ENCODE measurements at regions not wholly inside any gene's neighbourhood (a gene's known extent, or its start where the extent isn't known, plus 50 kb on each side); places are given as distances from the start of the nearest gene placed in this dataset.

- TF ChIP-seq CTCF (IDR thresholded peaks at IDR 0.05; ENCODE audit: extremely low read depth in 1 of 2, insufficient read depth in 1 of 2, low read depth in 1 of 2, low read length in 2 of 2): no peak
- TF ChIP-seq MAX (IDR thresholded peaks at IDR 0.05; ENCODE audit: insufficient read depth, insufficient read length): no peak
- TF ChIP-seq FOS (IDR thresholded peaks at IDR 0.05; ENCODE audit: borderline replicate concordance, insufficient read depth, low read length): no peak
- TF ChIP-seq JUN (IDR thresholded peaks at IDR 0.05; ENCODE audit: borderline replicate concordance, insufficient read depth, insufficient read length, low read depth): no peak
- TF ChIP-seq MYC (IDR thresholded peaks at IDR 0.05; ENCODE audit: low read depth, low read length): no peak
- TF ChIP-seq POLR2A (IDR thresholded peaks at IDR 0.05; ENCODE audit: low read depth, low read length): no peak
- TF ChIP-seq GATA2 (IDR thresholded peaks at IDR 0.05; ENCODE audit: insufficient read depth, insufficient read length, low read depth, low read length): no peak
- no peak for TF ChIP-seq POLR2AphosphoS5 (IDR thresholded peaks at IDR 0.05; ENCODE audit: insufficient read depth, low read depth, low read length)
- TF ChIP-seq EZH2 (IDR thresholded peaks at IDR 0.05; ENCODE audit: borderline replicate concordance, low read depth, low read length, severe bottlenecking): no peak
- H3K4me3 ChIP-seq (replicated peaks in 1 of 3; ENCODE audit: insufficient read depth in 1 of 3, low read depth in 1 of 3, low read length in 3 of 3): no peak overlapping the region
- FAIRE-seq (no peak), DNase-seq (ENCODE audit: low read depth, low spot score) (no peak)
- no peak overlapping the region for H3K4me2 ChIP-seq (ENCODE audit: insufficient read depth, low read length)
- dilution Hi-C loops (cut with MboI; ENCODE audit: extremely low pct_ligation_motif_present, low sequenced_read_pairs): no loop called here
- no peaks in the 10 kb centered on the region for H3K4me1 ChIP-seq (ENCODE audit: control insufficient read depth, extremely low read depth, insufficient read depth, low read length)
- no peaks in the 10 kb centered on the region for H3K9me1 ChIP-seq (replicated peaks; ENCODE audit: control insufficient read depth, extremely low read depth, insufficient read depth, low read length)
- H3K9ac ChIP-seq (replicated peaks; ENCODE audit: extremely low read depth, insufficient read depth, low read length): no peak overlapping the region
- H2AFZ ChIP-seq (ENCODE audit: low read depth, low read length): no peak overlapping the region
- no peaks in the 10 kb centered on the region for H4K20me1 ChIP-seq (replicated peaks; ENCODE audit: control insufficient read depth, extremely low read depth, insufficient read depth, low read length)
- no peak overlapping the region for H3K27ac ChIP-seq (ENCODE audit: insufficient read depth, low read depth, low read length)
- H3K27me3 ChIP-seq (ENCODE audit: control insufficient read depth in 2 of 2, insufficient read depth in 2 of 2, low read length in 2 of 2): peaks cover 0 to 2% of the 10 kb centered on the region in 2 experiments
- BruUV-seq (replicated peaks): no TSS peak
- no peaks in the 10 kb centered on the region for H3K36me3 ChIP-seq (ENCODE audit: control insufficient read depth in 2 of 2, extremely low read depth in 1 of 2, insufficient read depth in 2 of 2, low read length in 2 of 2)
- intact Hi-C loops (cut with micrococcal nuclease): no loop called here
- CTCF ChIA-PET: interaction anchor here (1.4 to 1.5 kb wide), 2 partner anchors 35 to 574 kb away, joined by 3 to 5 read pairs; no protein-coding TSS in a partner anchor
- POLR2A ChIA-PET: no interaction called here
- no peaks in the 10 kb centered on the region for H3K9me3 ChIP-seq (replicated peaks; ENCODE audit: control insufficient read depth, insufficient read depth, low read length)
- H3K79me2 ChIP-seq (ENCODE audit: control insufficient read depth, insufficient read depth, low read length): no peaks in the 10 kb centered on the region
These were observed 60.8 kb upstream of the EDN1 start for GRCh38 chr6:12229332-12229731.

All from endothelial cell of umbilical vein (primary cell).